PFSK-1 (cell line): ENCODE measurements at regions not wholly inside any gene's neighbourhood (a gene's known extent, or its start where the extent isn't known, plus 50 kb on each side); places are given as distances from the start of the nearest gene placed in this dataset.

ENCODE experiments used
- FOXP2 ChIP-seq: optimal IDR thresholded peaks from 2 replicates; pipeline ENCODE3; 2011; ENCODE audit warnings: borderline replicate concordance, control low read depth, inconsistent platforms; ENCODE audit not compliant: insufficient read depth; ENCODE audit errors: extremely low read length, extremely low read depth
- POLR2AphosphoS5 ChIP-seq: IDR thresholded peaks from 2 replicates; pipeline ENCODE4 v1.6.1; 2012; ENCODE audit warnings: low read depth, mild to moderate bottlenecking, control low read depth, low read length, moderate library complexity
- REST ChIP-seq, 2 experiments: IDR thresholded peaks; 2 replicates each; pipeline versions ENCODE4 v1.6.1 to v1.8.0; 2011 to 2012; ENCODE audit warnings: low read depth in 2 of 2, low read length in 2 of 2, control low read depth in 1 of 2, inconsistent platforms in 1 of 2, mild to moderate bottlenecking in 1 of 2, moderate library complexity in 1 of 2; ENCODE audit not compliant: insufficient read depth in 1 of 2
- SIN3A ChIP-seq: IDR thresholded peaks from 2 replicates; pipeline ENCODE4 v1.6.1; 2012; ENCODE audit warnings: mild to moderate bottlenecking, low read length, moderate library complexity, borderline replicate concordance; ENCODE audit not compliant: insufficient read depth
- TAF1 ChIP-seq: IDR thresholded peaks from 2 replicates; pipeline ENCODE4 v1.6.1; 2012; ENCODE audit warnings: low read length, control low read depth, borderline replicate concordance; ENCODE audit not compliant: insufficient read depth

- TF ChIP-seq SIN3A, result no peak
- TF ChIP-seq REST (IDR thresholded peaks at IDR 0.05; ENCODE audit: insufficient read depth in 1 of 2, low read depth in 2 of 2, low read length in 2 of 2), result no peak
- TF ChIP-seq TAF1, result no peak
- no peak for TF ChIP-seq FOXP2
- TF ChIP-seq POLR2AphosphoS5, result no peak
Observed at GRCh38 chr3:153921826-153922225, 199.4 kb upstream of the ARHGEF26 start.

GRCh38 chr3:153925841-153926514, 195.2 kb upstream of the ARHGEF26 start:
- TF ChIP-seq REST (IDR thresholded peaks at IDR 0.05; ENCODE audit: insufficient read depth in 1 of 2, low read depth in 2 of 2, low read length in 2 of 2) (no peak), TAF1 (no peak), FOXP2 (no peak), POLR2AphosphoS5 (no peak), SIN3A (no peak)

- TF ChIP-seq POLR2AphosphoS5 (no peak), FOXP2 (no peak)
Observed at GRCh38 chr3:153927107-153927506, 194.1 kb upstream of the ARHGEF26 start.

- no peak for TF ChIP-seq REST (IDR thresholded peaks at IDR 0.05; ENCODE audit: insufficient read depth in 1 of 2, low read depth in 2 of 2, low read length in 2 of 2)
- TF ChIP-seq POLR2AphosphoS5, result no peak
- no peak for TF ChIP-seq TAF1
- no peak for TF ChIP-seq FOXP2
- TF ChIP-seq SIN3A, result no peak
Observed at GRCh38 chr3:153928851-153929250, 192.3 kb upstream of the ARHGEF26 start.

- TF ChIP-seq SIN3A, result no peak
- TF ChIP-seq REST (IDR thresholded peaks at IDR 0.05; ENCODE audit: insufficient read depth in 1 of 2, low read depth in 2 of 2, low read length in 2 of 2), result no peak
- TF ChIP-seq FOXP2, result no peak
- TF ChIP-seq POLR2AphosphoS5, result no peak
- no peak for TF ChIP-seq TAF1
Observed at GRCh38 chr3:153944084-153944483, 177.1 kb upstream of the ARHGEF26 start.
